ENCODE measurements at regions not wholly inside any gene's neighbourhood (a gene's known extent, or its start where the extent isn't known, plus 50 kb on each side); places are given as distances from the start of the nearest gene placed in this dataset.

- H3K4me3 ChIP-seq (ENCODE audit: low read length) = no peak overlapping the region
- no peak for TF ChIP-seq CTCF (conservative IDR thresholded peaks at IDR 0.05; ENCODE audit: low read depth, low read length)
- no peak for DNase-seq (ENCODE audit: low read depth)
Observed at GRCh38 chr20:24141111-24141510, 152.5 kb upstream of the GGTLC1 start.

- TF ChIP-seq CTCF (conservative IDR thresholded peaks at IDR 0.05; ENCODE audit: low read depth, low read length) = no peak
- DNase-seq (ENCODE audit: low read depth) = no peak
- H3K4me3 ChIP-seq (ENCODE audit: low read length) = no peak overlapping the region
Observed at GRCh38 chr20:24139846-24140245, 151.3 kb upstream of the GGTLC1 start.

GRCh38 chr20:24138951-24139350 is 150.4 kb upstream of the GGTLC1 start:
- no peak for DNase-seq (ENCODE audit: low read depth)
- TF ChIP-seq CTCF (conservative IDR thresholded peaks at IDR 0.05; ENCODE audit: low read depth, low read length) = no peak
- H3K4me3 ChIP-seq (ENCODE audit: low read length) = no peak overlapping the region

GRCh38 chr20:24138196-24138857 is 149.7 kb upstream of the GGTLC1 start:
- TF ChIP-seq CTCF (conservative IDR thresholded peaks at IDR 0.05; ENCODE audit: low read depth, low read length) = no peak
- DNase-seq (ENCODE audit: low read depth) = no peak
- H3K4me3 ChIP-seq (ENCODE audit: low read length) = no peak overlapping the region

GRCh38 chr20:24136659-24137246 is 148.2 kb upstream of the GGTLC1 start:
- H3K4me3 ChIP-seq (ENCODE audit: low read length) = no peak overlapping the region
- no peak for TF ChIP-seq CTCF (conservative IDR thresholded peaks at IDR 0.05; ENCODE audit: low read depth, low read length)
- DNase-seq (ENCODE audit: low read depth) = no peak

- TF ChIP-seq CTCF (conservative IDR thresholded peaks at IDR 0.05; ENCODE audit: low read depth, low read length) = no peak
- H3K4me3 ChIP-seq (ENCODE audit: low read length) = no peak overlapping the region
- DNase-seq (ENCODE audit: low read depth) = no peak
Observed at GRCh38 chr20:24135781-24136180, 147.2 kb upstream of the GGTLC1 start.

- no peak for DNase-seq (ENCODE audit: low read depth)
- no peak for TF ChIP-seq CTCF (conservative IDR thresholded peaks at IDR 0.05; ENCODE audit: low read depth, low read length)
- no peak overlapping the region for H3K4me3 ChIP-seq (ENCODE audit: low read length)
Observed at GRCh38 chr20:24134930-24135329, 146.4 kb upstream of the GGTLC1 start.

Measured in retinal pigment epithelial cell (primary cell).